ENCODE measurements at regions not wholly inside any gene's neighbourhood (a gene's known extent, or its start where the extent isn't known, plus 50 kb on each side); places are given as distances from the start of the nearest gene placed in this dataset.

DNA sequence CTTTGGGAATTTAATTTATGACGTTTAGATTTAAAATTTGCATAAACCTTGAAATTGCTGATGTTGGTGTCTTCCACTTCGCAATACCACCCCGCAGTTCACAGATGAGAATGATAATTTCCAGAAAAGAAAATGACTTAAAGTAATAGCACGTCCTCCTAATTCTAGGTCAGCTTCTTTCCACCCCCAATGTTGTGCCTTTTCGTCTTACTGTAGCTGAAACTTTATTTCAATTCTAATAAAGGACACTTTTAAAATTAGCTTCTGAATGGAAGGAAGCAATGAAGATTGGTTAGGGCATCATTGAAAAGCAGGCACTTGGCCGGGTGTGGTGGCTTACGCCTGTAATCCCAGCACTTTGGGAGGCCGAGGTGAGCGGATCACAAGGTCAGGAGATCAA lies 107.4 kb downstream of the MYCN start (continued):
- TF ChIP-seq, protein P1, sequence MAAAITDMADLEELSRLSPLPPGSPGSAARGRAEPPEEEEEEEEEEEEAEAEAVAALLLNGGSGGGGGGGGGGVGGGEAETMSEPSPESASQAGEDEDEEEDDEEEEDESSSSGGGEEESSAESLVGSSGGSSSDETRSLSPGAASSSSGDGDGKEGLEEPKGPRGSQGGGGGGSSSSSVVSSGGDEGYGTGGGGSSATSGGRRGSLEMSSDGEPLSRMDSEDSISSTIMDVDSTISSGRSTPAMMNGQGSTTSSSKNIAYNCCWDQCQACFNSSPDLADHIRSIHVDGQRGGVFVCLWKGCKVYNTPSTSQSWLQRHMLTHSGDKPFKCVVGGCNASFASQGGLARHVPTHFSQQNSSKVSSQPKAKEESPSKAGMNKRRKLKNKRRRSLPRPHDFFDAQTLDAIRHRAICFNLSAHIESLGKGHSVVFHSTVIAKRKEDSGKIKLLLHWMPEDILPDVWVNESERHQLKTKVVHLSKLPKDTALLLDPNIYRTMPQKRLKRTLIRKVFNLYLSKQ (tag by site-specific recombination; IDR thresholded peaks at IDR 0.05; ENCODE audit: borderline replicate concordance): no peak
- TF ChIP-seq ZSCAN30 (tag by site-specific recombination; IDR thresholded peaks at IDR 0.05) (no peak), GFI1B (tag by site-specific recombination; IDR thresholded peaks at IDR 0.05) (no peak)
- TF ChIP-seq, protein P2, sequence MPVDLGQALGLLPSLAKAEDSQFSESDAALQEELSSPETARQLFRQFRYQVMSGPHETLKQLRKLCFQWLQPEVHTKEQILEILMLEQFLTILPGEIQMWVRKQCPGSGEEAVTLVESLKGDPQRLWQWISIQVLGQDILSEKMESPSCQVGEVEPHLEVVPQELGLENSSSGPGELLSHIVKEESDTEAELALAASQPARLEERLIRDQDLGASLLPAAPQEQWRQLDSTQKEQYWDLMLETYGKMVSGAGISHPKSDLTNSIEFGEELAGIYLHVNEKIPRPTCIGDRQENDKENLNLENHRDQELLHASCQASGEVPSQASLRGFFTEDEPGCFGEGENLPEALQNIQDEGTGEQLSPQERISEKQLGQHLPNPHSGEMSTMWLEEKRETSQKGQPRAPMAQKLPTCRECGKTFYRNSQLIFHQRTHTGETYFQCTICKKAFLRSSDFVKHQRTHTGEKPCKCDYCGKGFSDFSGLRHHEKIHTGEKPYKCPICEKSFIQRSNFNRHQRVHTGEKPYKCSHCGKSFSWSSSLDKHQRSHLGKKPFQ (tag by site-specific recombination; IDR thresholded peaks at IDR 0.05): no peak
- TF ChIP-seq, protein P3, sequence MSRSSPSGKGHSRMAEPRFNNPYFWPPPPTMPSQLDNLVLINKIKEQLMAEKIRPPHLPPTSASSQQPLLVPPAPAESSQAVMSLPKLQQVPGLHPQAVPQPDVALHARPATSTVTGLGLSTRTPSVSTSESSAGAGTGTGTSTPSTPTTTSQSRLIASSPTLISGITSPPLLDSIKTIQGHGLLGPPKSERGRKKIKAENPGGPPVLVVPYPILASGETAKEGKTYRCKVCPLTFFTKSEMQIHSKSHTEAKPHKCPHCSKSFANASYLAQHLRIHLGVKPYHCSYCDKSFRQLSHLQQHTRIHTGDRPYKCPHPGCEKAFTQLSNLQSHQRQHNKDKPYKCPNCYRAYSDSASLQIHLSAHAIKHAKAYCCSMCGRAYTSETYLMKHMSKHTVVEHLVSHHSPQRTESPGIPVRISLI (tag by site-specific recombination; IDR thresholded peaks at IDR 0.05): no peak

DNA sequence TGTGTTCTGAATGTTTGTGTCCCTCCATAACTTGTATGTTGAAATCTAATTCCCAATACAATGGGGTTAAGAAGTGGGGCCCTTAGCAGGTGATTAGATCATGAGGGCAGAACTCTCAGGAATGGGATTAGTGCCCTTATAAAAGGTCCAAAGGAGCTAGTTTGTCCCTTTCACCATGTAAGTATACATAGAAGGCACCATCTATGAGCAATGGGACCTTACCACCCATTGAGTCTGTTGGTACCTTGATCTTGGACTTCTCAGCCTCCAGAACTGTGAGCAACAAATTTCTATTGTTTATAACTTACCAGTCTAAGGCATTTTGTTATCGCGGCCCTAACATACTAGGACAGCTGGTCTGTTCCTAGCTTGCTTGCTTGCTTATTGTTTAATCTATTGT lies 106.3 kb downstream of the MYCN start:
- H3K4me3 ChIP-seq (ENCODE audit: low read depth, low read length): no peak overlapping the region
- no peaks in the 10 kb centered on the region for H3K9me3 ChIP-seq (ENCODE audit: control insufficient read depth, insufficient read depth, low read depth, low read length)
- H3K27ac ChIP-seq (ENCODE audit: extremely low read depth, low read depth, low read length): no peak overlapping the region
- ChIA-PET POLR2A (no interaction called here), CTCF (interaction anchor here (0.6 kb wide), 1 partner anchor 441 kb away, joined by 4 read pairs; no protein-coding TSS in a partner anchor)
- H3K4me1 ChIP-seq (ENCODE audit: control insufficient read depth, insufficient read depth, low read length): no peaks in the 10 kb centered on the region
- H3K36me3 ChIP-seq (ENCODE audit: control insufficient read depth in 2 of 2, insufficient read depth in 1 of 2, low read length in 2 of 2): no peaks in the 10 kb centered on the region
- TF ChIP-seq, protein P4, sequence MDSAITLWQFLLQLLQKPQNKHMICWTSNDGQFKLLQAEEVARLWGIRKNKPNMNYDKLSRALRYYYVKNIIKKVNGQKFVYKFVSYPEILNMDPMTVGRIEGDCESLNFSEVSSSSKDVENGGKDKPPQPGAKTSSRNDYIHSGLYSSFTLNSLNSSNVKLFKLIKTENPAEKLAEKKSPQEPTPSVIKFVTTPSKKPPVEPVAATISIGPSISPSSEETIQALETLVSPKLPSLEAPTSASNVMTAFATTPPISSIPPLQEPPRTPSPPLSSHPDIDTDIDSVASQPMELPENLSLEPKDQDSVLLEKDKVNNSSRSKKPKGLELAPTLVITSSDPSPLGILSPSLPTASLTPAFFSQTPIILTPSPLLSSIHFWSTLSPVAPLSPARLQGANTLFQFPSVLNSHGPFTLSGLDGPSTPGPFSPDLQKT (IDR thresholded peaks at IDR 0.05; ENCODE audit: borderline replicate concordance, low read depth, low read length): no peak
- TF ChIP-seq, protein P5, sequence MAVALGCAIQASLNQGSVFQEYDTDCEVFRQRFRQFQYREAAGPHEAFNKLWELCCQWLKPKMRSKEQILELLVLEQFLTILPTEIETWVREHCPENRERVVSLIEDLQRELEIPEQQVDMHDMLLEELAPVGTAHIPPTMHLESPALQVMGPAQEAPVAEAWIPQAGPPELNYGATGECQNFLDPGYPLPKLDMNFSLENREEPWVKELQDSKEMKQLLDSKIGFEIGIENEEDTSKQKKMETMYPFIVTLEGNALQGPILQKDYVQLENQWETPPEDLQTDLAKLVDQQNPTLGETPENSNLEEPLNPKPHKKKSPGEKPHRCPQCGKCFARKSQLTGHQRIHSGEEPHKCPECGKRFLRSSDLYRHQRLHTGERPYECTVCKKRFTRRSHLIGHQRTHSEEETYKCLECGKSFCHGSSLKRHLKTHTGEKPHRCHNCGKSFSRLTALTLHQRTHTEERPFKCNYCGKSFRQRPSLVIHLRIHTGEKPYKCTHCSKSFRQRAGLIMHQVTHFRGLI (tag by site-specific recombination; IDR thresholded peaks at IDR 0.05): no peak
- TF ChIP-seq ZNF354C (tag by site-specific recombination; IDR thresholded peaks at IDR 0.05; ENCODE audit: borderline replicate concordance, low read depth) (no peak), GLI2 (tag by site-specific recombination; IDR thresholded peaks at IDR 0.05; ENCODE audit: borderline replicate concordance, low read depth) (no peak), ZNF837 (tag by site-specific recombination; IDR thresholded peaks at IDR 0.05) (no peak), REPIN1 (tag by site-specific recombination; IDR thresholded peaks at IDR 0.05; ENCODE audit: low read depth) (no peak), KLF1 (tag by site-specific recombination; IDR thresholded peaks at IDR 0.05) (no peak), ZNF677 (tag by site-specific recombination; IDR thresholded peaks at IDR 0.05) (no peak), ZXDB (tag by site-specific recombination; IDR thresholded peaks at IDR 0.05) (no peak), HOXA7 (CRISPR knock-in tag; IDR thresholded peaks at IDR 0.05; ENCODE audit: borderline replicate concordance) (no peak), ZBTB1 (tag by site-specific recombination; IDR thresholded peaks at IDR 0.05) (no peak), KLF9 (tag by site-specific recombination; IDR thresholded peaks at IDR 0.05; ENCODE audit: low read depth) (no peak), ZNF670 (tag by site-specific recombination; IDR thresholded peaks at IDR 0.05; ENCODE audit: low read depth) (no peak)
- TF ChIP-seq, protein P6, sequence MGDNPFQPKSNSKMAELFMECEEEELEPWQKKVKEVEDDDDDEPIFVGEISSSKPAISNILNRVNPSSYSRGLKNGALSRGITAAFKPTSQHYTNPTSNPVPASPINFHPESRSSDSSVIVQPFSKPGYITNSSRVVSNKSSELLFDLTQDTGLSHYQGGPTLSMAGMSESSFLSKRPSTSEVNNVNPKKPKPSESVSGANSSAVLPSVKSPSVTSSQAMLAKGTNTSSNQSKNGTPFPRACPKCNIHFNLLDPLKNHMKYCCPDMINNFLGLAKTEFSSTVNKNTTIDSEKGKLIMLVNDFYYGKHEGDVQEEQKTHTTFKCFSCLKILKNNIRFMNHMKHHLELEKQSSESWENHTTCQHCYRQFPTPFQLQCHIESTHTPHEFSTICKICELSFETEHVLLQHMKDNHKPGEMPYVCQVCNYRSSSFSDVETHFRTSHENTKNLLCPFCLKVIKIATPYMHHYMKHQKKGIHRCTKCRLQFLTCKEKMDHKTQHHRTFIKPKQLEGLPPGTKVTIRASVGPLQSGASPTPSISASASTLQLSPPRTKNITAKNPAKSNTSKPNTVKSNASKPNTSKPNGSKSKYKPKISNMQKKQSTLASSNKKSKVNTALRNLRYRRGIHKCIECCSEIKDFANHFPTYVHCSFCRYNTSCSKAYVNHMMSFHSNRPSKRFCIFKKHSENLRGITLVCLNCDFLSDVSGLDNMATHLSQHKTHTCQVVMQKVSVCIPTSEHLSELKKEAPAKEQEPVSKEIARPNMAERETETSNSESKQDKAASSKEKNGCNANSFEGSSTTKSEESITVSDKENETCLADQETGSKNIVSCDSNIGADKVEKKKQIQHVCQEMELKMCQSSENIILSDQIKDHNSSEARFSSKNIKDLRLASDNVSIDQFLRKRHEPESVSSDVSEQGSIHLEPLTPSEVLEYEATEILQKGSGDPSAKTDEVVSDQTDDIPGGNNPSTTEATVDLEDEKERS (tag by site-specific recombination; IDR thresholded peaks at IDR 0.05): no peak
- TF ChIP-seq, protein P7, sequence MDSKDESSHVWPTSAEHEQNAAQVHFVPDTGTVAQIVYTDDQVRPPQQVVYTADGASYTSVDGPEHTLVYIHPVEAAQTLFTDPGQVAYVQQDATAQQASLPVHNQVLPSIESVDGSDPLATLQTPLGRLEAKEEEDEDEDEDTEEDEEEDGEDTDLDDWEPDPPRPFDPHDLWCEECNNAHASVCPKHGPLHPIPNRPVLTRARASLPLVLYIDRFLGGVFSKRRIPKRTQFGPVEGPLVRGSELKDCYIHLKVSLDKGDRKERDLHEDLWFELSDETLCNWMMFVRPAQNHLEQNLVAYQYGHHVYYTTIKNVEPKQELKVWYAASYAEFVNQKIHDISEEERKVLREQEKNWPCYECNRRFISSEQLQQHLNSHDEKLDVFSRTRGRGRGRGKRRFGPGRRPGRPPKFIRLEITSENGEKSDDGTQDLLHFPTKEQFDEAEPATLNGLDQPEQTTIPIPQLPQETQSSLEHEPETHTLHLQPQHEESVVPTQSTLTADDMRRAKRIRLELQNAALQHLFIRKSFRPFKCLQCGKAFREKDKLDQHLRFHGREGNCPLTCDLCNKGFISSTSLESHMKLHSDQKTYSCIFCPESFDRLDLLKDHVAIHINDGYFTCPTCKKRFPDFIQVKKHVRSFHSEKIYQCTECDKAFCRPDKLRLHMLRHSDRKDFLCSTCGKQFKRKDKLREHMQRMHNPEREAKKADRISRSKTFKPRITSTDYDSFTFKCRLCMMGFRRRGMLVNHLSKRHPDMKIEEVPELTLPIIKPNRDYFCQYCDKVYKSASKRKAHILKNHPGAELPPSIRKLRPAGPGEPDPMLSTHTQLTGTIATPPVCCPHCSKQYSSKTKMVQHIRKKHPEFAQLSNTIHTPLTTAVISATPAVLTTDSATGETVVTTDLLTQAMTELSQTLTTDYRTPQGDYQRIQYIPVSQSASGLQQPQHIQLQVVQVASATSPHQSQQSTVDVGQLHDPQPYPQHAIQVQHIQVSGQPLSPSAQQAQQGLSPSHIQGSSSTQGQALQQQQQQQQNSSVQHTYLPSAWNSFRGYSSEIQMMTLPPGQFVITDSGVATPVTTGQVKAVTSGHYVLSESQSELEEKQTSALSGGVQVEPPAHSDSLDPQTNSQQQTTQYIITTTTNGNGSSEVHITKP (tag by site-specific recombination; IDR thresholded peaks at IDR 0.05): no peak
- TF ChIP-seq, protein P8, sequence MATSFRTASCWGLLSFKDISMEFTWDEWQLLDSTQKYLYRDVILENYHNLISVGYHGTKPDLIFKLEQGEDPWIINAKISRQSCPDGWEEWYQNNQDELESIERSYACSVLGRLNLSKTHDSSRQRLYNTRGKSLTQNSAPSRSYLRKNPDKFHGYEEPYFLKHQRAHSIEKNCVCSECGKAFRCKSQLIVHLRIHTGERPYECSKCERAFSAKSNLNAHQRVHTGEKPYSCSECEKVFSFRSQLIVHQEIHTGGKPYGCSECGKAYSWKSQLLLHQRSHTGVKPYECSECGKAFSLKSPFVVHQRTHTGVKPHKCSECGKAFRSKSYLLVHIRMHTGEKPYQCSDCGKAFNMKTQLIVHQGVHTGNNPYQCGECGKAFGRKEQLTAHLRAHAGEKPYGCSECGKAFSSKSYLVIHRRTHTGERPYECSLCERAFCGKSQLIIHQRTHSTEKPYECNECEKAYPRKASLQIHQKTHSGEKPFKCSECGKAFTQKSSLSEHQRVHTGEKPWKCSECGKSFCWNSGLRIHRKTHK (tag by site-specific recombination; IDR thresholded peaks at IDR 0.05): no peak
